Memory B cell (primary cell): ENCODE measurements at regions not wholly inside any gene's neighbourhood (a gene's known extent, or its start where the extent isn't known, plus 50 kb on each side); places are given as distances from the start of the nearest gene placed in this dataset.

ENCODE experiments used
- ATAC-seq: fragments of 150-1000 bp; cut with Tn5 transposase; 2 replicates; pipeline ENCODE4 v1.10.0; 2021; ENCODE audit warnings: low read depth, mild to moderate bottlenecking, moderate library complexity
- DNase-seq, 2 donors: peaks; one replicate each; pipeline ENCODE4 v3.0.0; 2022; ENCODE audit warnings: low spot score in 2 of 2
- H3K27ac Mint-ChIP-seq: one replicate; pipeline ENCODE4 v1.8.0; 2022; ENCODE audit warnings: mild to moderate bottlenecking, moderate library complexity, mixed read lengths
- H3K27me3 Mint-ChIP-seq: one replicate; pipeline ENCODE4 v1.8.0; 2022; ENCODE audit warnings: mixed read lengths
- H3K36me3 Mint-ChIP-seq: one replicate; pipeline ENCODE4 v1.8.0; 2022; ENCODE audit warnings: mild to moderate bottlenecking, mixed read lengths
- H3K4me1 Mint-ChIP-seq: one replicate; pipeline ENCODE4 v1.8.0; 2022; ENCODE audit warnings: mixed read lengths
- H3K4me3 Mint-ChIP-seq: one replicate; pipeline ENCODE4 v1.8.0; 2022; ENCODE audit warnings: mild to moderate bottlenecking, moderate library complexity, mixed read lengths
- H3K9me3 Mint-ChIP-seq: one replicate; pipeline ENCODE4 v1.8.0; 2022; ENCODE audit warnings: mixed read lengths

- H3K4me1 Mint-ChIP-seq = no peaks in the 10 kb centered on the region
- no peak overlapping the region for H3K4me3 Mint-ChIP-seq
- no peaks in the 10 kb centered on the region for H3K36me3 Mint-ChIP-seq
- no peak for DNase-seq
- no peak overlapping the region for H3K27ac Mint-ChIP-seq
- ATAC-seq = no peak
- H3K27me3 Mint-ChIP-seq = peaks cover 2% of the 10 kb centered on the region
- H3K9me3 Mint-ChIP-seq = peaks cover 8% of the 10 kb centered on the region
Observed at GRCh38 chr12:114913871-114914801, 230.2 kb upstream of the TBX3 start.

GRCh38 chr12:114912811-114913210, 228.8 kb upstream of the TBX3 start:
- ATAC-seq = no peak
- Mint-ChIP-seq H3K4me1 (no peaks in the 10 kb centered on the region), H3K4me3 (no peak overlapping the region), H3K36me3 (no peaks in the 10 kb centered on the region), H3K27ac (no peak overlapping the region), H3K9me3 (peaks cover 6% of the 10 kb centered on the region), H3K27me3 (peaks cover 2% of the 10 kb centered on the region)
- no peak for DNase-seq

GRCh38 chr12:114911196-114911595, 227.2 kb upstream of the TBX3 start:
- no peaks in the 10 kb centered on the region for H3K4me1 Mint-ChIP-seq
- DNase-seq (no peak), ATAC-seq (no peak)
- H3K27ac Mint-ChIP-seq = no peak overlapping the region
- H3K4me3 Mint-ChIP-seq = no peak overlapping the region
- peaks cover 5% of the 10 kb centered on the region for H3K9me3 Mint-ChIP-seq
- no peaks in the 10 kb centered on the region for H3K36me3 Mint-ChIP-seq
- peaks cover 2% of the 10 kb centered on the region for H3K27me3 Mint-ChIP-seq

- ATAC-seq = no peak
- Mint-ChIP-seq H3K27ac (no peak overlapping the region), H3K4me3 (no peak overlapping the region), H3K27me3 (no peaks in the 10 kb centered on the region), H3K4me1 (no peaks in the 10 kb centered on the region), H3K9me3 (peaks cover 1% of the 10 kb centered on the region), H3K36me3 (no peaks in the 10 kb centered on the region)
- no peak for DNase-seq
Observed at GRCh38 chr12:114904254-114905003, 220.5 kb upstream of the TBX3 start.

GRCh38 chr12:114903083-114903691, 219.2 kb upstream of the TBX3 start:
- Mint-ChIP-seq H3K9me3 (peaks cover 5% of the 10 kb centered on the region), H3K4me1 (no peaks in the 10 kb centered on the region), H3K4me3 (no peak overlapping the region), H3K36me3 (no peaks in the 10 kb centered on the region), H3K27me3 (no peaks in the 10 kb centered on the region), H3K27ac (no peak overlapping the region)
- no peak for DNase-seq
- no peak for ATAC-seq

GRCh38 chr12:114902665-114903064, 218.7 kb upstream of the TBX3 start:
- H3K4me3 Mint-ChIP-seq = no peak overlapping the region
- H3K27me3 Mint-ChIP-seq = no peaks in the 10 kb centered on the region
- DNase-seq (no peak), ATAC-seq (no peak)
- H3K36me3 Mint-ChIP-seq = no peaks in the 10 kb centered on the region
- H3K27ac Mint-ChIP-seq = no peak overlapping the region
- H3K4me1 Mint-ChIP-seq = no peaks in the 10 kb centered on the region
- H3K9me3 Mint-ChIP-seq = peaks cover 5% of the 10 kb centered on the region

GRCh38 chr12:114901316-114901715, 217.3 kb upstream of the TBX3 start:
- Mint-ChIP-seq H3K4me1 (no peaks in the 10 kb centered on the region), H3K9me3 (peaks cover 7% of the 10 kb centered on the region), H3K36me3 (no peaks in the 10 kb centered on the region), H3K27ac (no peak overlapping the region), H3K4me3 (no peak overlapping the region), H3K27me3 (no peaks in the 10 kb centered on the region)
- ATAC-seq (no peak), DNase-seq (no peak)

GRCh38 chr12:114898159-114898558, 214.2 kb upstream of the TBX3 start:
- Mint-ChIP-seq H3K9me3 (peaks cover 7% of the 10 kb centered on the region), H3K36me3 (no peaks in the 10 kb centered on the region), H3K27ac (no peak overlapping the region), H3K4me3 (no peak overlapping the region), H3K27me3 (no peaks in the 10 kb centered on the region), H3K4me1 (no peaks in the 10 kb centered on the region)
- no peak for DNase-seq
- no peak for ATAC-seq

GRCh38 chr12:114895827-114896226, 211.9 kb upstream of the TBX3 start:
- DNase-seq = no peak
- no peak overlapping the region for H3K4me3 Mint-ChIP-seq

GRCh38 chr12:114895081-114895480, 211.1 kb upstream of the TBX3 start:
- Mint-ChIP-seq H3K4me3 (no peak overlapping the region), H3K27me3 (no peaks in the 10 kb centered on the region), H3K9me3 (peaks cover 10% of the 10 kb centered on the region), H3K27ac (no peak overlapping the region), H3K36me3 (no peaks in the 10 kb centered on the region), H3K4me1 (no peaks in the 10 kb centered on the region)
- no peak for DNase-seq
- no peak for ATAC-seq

More at GRCh38 chr12:114895827-114896226, 211.9 kb upstream of the TBX3 start:
- Mint-ChIP-seq H3K4me1 (no peaks in the 10 kb centered on the region), H3K27me3 (no peaks in the 10 kb centered on the region), H3K9me3 (peaks cover 10% of the 10 kb centered on the region), H3K36me3 (no peaks in the 10 kb centered on the region), H3K27ac (no peak overlapping the region)
- ATAC-seq = no peak

GRCh38 chr12:114894076-114894475, 210.1 kb upstream of the TBX3 start:
- Mint-ChIP-seq H3K36me3 (no peaks in the 10 kb centered on the region), H3K9me3 (peaks cover 6% of the 10 kb centered on the region)
- no peak for DNase-seq

GRCh38 chr12:114888928-114889584, 205.1 kb upstream of the TBX3 start:
- H3K36me3 Mint-ChIP-seq = no peaks in the 10 kb centered on the region
- DNase-seq (no peak), ATAC-seq (no peak)
- no peaks in the 10 kb centered on the region for H3K27me3 Mint-ChIP-seq
- no peak overlapping the region for H3K27ac Mint-ChIP-seq
- no peaks in the 10 kb centered on the region for H3K4me1 Mint-ChIP-seq
- peaks cover 2% of the 10 kb centered on the region for H3K9me3 Mint-ChIP-seq
- no peak overlapping the region for H3K4me3 Mint-ChIP-seq

More at GRCh38 chr12:114894076-114894475, 210.1 kb upstream of the TBX3 start:
- no peak for ATAC-seq
- Mint-ChIP-seq H3K27ac (no peak overlapping the region), H3K4me1 (no peaks in the 10 kb centered on the region), H3K4me3 (no peak overlapping the region), H3K27me3 (no peaks in the 10 kb centered on the region)

GRCh38 chr12:114888448-114888847, 204.5 kb upstream of the TBX3 start:
- no peak overlapping the region for H3K27ac Mint-ChIP-seq
- no peaks in the 10 kb centered on the region for H3K27me3 Mint-ChIP-seq
- DNase-seq (no peak), ATAC-seq (no peak)
- H3K4me1 Mint-ChIP-seq = no peaks in the 10 kb centered on the region
- no peak overlapping the region for H3K4me3 Mint-ChIP-seq
- no peaks in the 10 kb centered on the region for H3K36me3 Mint-ChIP-seq
- peaks cover 2% of the 10 kb centered on the region for H3K9me3 Mint-ChIP-seq

- no peak for ATAC-seq
- H3K4me3 Mint-ChIP-seq = no peak overlapping the region
- no peaks in the 10 kb centered on the region for H3K4me1 Mint-ChIP-seq
- peaks cover 1% of the 10 kb centered on the region for H3K9me3 Mint-ChIP-seq
- DNase-seq = no peak
- no peaks in the 10 kb centered on the region for H3K36me3 Mint-ChIP-seq
- no peaks in the 10 kb centered on the region for H3K27me3 Mint-ChIP-seq
- no peak overlapping the region for H3K27ac Mint-ChIP-seq
Observed at GRCh38 chr12:114885501-114885900, 201.5 kb upstream of the TBX3 start.
